OCI-LY1 (cell line): ENCODE measurements at regions not wholly inside any gene's neighbourhood (a gene's known extent, or its start where the extent isn't known, plus 50 kb on each side); places are given as distances from the start of the nearest gene placed in this dataset.

Experiments used
- H2AFZ ChIP-seq: fragments of 200-600 bp; sonication (generic), shearing (Covaris generic); 2 replicates; pipeline ENCODE4 v1.6.0; 2014; ENCODE audit warnings: antibody characterized with exemption, mild to moderate bottlenecking, low read length
- H3F3A ChIP-seq: fragments of 200-600 bp; sonication (generic), shearing (Covaris generic); 2 replicates; pipeline ENCODE4 v1.6.0; 2014; ENCODE audit warnings: mild to moderate bottlenecking, antibody characterized with exemption, low read length, moderate library complexity; ENCODE audit not compliant: insufficient read depth
- H3K27ac ChIP-seq: fragments of 200-600 bp; sonication (generic); 2 replicates; pipeline ENCODE4 v1.5.1; 2014; ENCODE audit warnings: low read length, mixed run types, mild to moderate bottlenecking, low read depth; ENCODE audit not compliant: poor library complexity, severe bottlenecking
- H3K27me3 ChIP-seq: fragments of 200-600 bp; sonication (generic); 2 replicates; pipeline ENCODE4 v1.6.0; 2014; ENCODE audit warnings: antibody characterized with exemption, mild to moderate bottlenecking, low read length, moderate library complexity; ENCODE audit not compliant: insufficient read depth
- H3K36me3 ChIP-seq: fragments of 200-600 bp; sonication (generic); 2 replicates; pipeline ENCODE4 v1.6.1; 2014; ENCODE audit warnings: mild to moderate bottlenecking, antibody characterized with exemption, low read length, moderate library complexity, mixed read lengths; ENCODE audit not compliant: insufficient read depth
- H3K4me1 ChIP-seq: fragments of 200-600 bp; sonication (generic); 2 replicates; pipeline ENCODE4 v1.5.1; 2014; ENCODE audit warnings: mild to moderate bottlenecking, low read length, moderate library complexity; ENCODE audit not compliant: insufficient read depth, severe bottlenecking
- H3K4me2 ChIP-seq: fragments of 200-600 bp; sonication (generic), shearing (Covaris generic); 2 replicates; pipeline ENCODE4 v1.6.1; 2014; ENCODE audit warnings: low read length
- H3K4me3 ChIP-seq: fragments of 200-600 bp; sonication (generic); 2 replicates; pipeline ENCODE4 v1.5.1; 2014; ENCODE audit warnings: low read length, low read depth, mild to moderate bottlenecking, mixed read lengths; ENCODE audit not compliant: poor library complexity, severe bottlenecking
- H3K79me2 ChIP-seq: fragments of 200-600 bp; shearing (Covaris generic); 2 replicates; pipeline ENCODE4 v1.6.1; 2016; ENCODE audit warnings: mixed run types, low read length, mixed read lengths; ENCODE audit not compliant: insufficient read depth
- H3K9ac ChIP-seq: fragments of 200-600 bp; sonication (generic), shearing (Covaris generic); 2 replicates; pipeline ENCODE4 v1.6.1; 2014; ENCODE audit warnings: mild to moderate bottlenecking, low read length, mixed read lengths
- H3K9me2 ChIP-seq: fragments of 200-600 bp; sonication (generic), shearing (Covaris generic); 2 replicates; pipeline ENCODE4 v1.6.1; 2014; ENCODE audit warnings: low read depth, mild to moderate bottlenecking, low read length, mixed read lengths
- H3K9me3 ChIP-seq: fragments of 200-600 bp; shearing (Covaris generic); 2 replicates; pipeline ENCODE4 v1.6.1; 2014; ENCODE audit warnings: low read length, mixed read lengths
- H4K20me1 ChIP-seq: fragments of 200-600 bp; sonication (generic), shearing (Covaris generic); 2 replicates; pipeline ENCODE4 v1.6.0; 2016; ENCODE audit warnings: mild to moderate bottlenecking, low read length; ENCODE audit not compliant: insufficient read depth
- CTCF ChIP-seq: fragments of 200-600 bp; sonication (generic), shearing (Covaris generic); IDR thresholded peaks from 2 replicates; pipeline ENCODE4 v1.5.1; 2017; ENCODE audit warnings: mild to moderate bottlenecking, antibody characterized with exemption, low read length, moderate library complexity, mixed read lengths
- EZH2 ChIP-seq: fragments of 200-600 bp; sonication (generic), shearing (Covaris generic); IDR thresholded peaks from 2 replicates; pipeline ENCODE4 v1.8.0; 2017; ENCODE audit warnings: borderline replicate concordance, mixed run types, mild to moderate bottlenecking, antibody characterized with exemption, low read length, moderate library complexity, mixed read lengths

DNA sequence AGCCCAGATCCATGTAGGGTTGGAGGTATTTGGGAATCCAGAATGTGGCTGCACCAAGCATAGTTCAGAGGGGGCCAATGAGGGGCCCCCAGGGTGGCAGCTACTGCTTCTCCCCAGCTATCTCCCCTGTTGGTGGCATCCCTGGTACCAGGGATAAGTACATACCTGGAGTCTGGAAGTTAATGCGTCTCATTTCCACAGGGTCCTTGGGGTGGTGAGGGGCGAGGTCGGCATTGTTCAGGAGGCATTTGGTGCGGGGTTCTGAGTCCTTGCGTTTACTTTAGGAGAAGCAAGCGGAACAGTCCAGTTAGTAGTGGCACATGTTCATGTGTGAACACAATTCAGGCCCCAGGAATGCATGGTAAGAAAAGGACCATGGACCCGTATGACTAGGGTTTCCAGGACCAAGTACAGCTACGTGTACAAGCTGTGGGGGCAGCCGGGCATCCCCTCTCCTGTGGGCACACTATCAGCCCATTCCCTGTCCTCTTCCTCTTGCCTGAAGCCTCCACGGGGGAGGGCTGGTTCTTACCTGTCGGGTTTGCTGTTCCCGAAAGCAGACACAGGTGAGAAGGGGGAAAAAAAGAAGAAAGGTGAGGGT, 122.3 kb downstream of the PTPRS start:
- H3K27me3 ChIP-seq = peaks cover 8% of the 10 kb centered on the region; the same call in 1 of the 2 replicates
- H3K9me2 ChIP-seq = no peaks in the 10 kb centered on the region
- no peak overlapping the region for H3K4me3 ChIP-seq
- H3K4me2 ChIP-seq = no peak overlapping the region
- H3K9me3 ChIP-seq = no peaks in the 10 kb centered on the region
- no peaks in the 10 kb centered on the region for H3K79me2 ChIP-seq
- no peaks in the 10 kb centered on the region for H3K36me3 ChIP-seq
- no peak overlapping the region for H3K9ac ChIP-seq
- H3K4me1 ChIP-seq = no peaks in the 10 kb centered on the region
- no peaks in the 10 kb centered on the region for H3F3A ChIP-seq
- no peak for TF ChIP-seq CTCF
- no peak for TF ChIP-seq EZH2
- H3K27ac ChIP-seq = no peak overlapping the region
- no peaks in the 10 kb centered on the region for H4K20me1 ChIP-seq
- H2AFZ ChIP-seq = no peak overlapping the region

- Histone ChIP-seq H3K4me2 (no peak overlapping the region), H3K9me3 (no peaks in the 10 kb centered on the region), H3K4me3 (no peak overlapping the region), H4K20me1 (no peaks in the 10 kb centered on the region), H2AFZ (no peak overlapping the region), H3K79me2 (no peaks in the 10 kb centered on the region), H3K36me3 (no peaks in the 10 kb centered on the region), H3K4me1 (no peaks in the 10 kb centered on the region), H3K27me3 (peaks cover 8% of the 10 kb centered on the region; the same call in 1 of the 2 replicates), H3F3A (no peaks in the 10 kb centered on the region), H3K9ac (no peak overlapping the region), H3K27ac (no peak overlapping the region), H3K9me2 (no peaks in the 10 kb centered on the region)
- TF ChIP-seq EZH2 = no peak
- no peak for TF ChIP-seq CTCF
Measured at GRCh38 chr19:5217171-5217570, 123.4 kb downstream of the PTPRS start.

GRCh38 chr19:5216141-5216847, 124.3 kb downstream of the PTPRS start:
- H3K4me3 ChIP-seq = no peak overlapping the region
- H3K9me2 ChIP-seq = no peaks in the 10 kb centered on the region
- peaks cover 8% of the 10 kb centered on the region; the same call in 1 of the 2 replicates for H3K27me3 ChIP-seq
- no peaks in the 10 kb centered on the region for H3F3A ChIP-seq
- no peak overlapping the region for H3K9ac ChIP-seq
- no peaks in the 10 kb centered on the region for H3K9me3 ChIP-seq
- no peak overlapping the region for H3K4me2 ChIP-seq
- H3K4me1 ChIP-seq = no peaks in the 10 kb centered on the region
- no peaks in the 10 kb centered on the region for H4K20me1 ChIP-seq
- H3K79me2 ChIP-seq = no peaks in the 10 kb centered on the region
- no peak for TF ChIP-seq EZH2
- no peak for TF ChIP-seq CTCF
- H3K36me3 ChIP-seq = no peaks in the 10 kb centered on the region
- no peak overlapping the region for H3K27ac ChIP-seq
- no peak overlapping the region for H2AFZ ChIP-seq
